ENCODE measurements at regions not wholly inside any gene's neighbourhood (a gene's known extent, or its start where the extent isn't known, plus 50 kb on each side); places are given as distances from the start of the nearest gene placed in this dataset.
"Not testable (repeated sequence)": the region's sequence is repeated elsewhere in the genome, so short reads cannot be mapped to it uniquely, and the experiment has no call there.

- Histone ChIP-seq H3K36me3 (ENCODE audit: control insufficient read depth, insufficient read depth, low read length, severe bottlenecking) (no peaks in the 10 kb centered on the region), H3K4me1 (ENCODE audit: control insufficient read depth, insufficient read depth, low read length) (peaks cover 20% of the 10 kb centered on the region), H3K4me3 (ENCODE audit: low read length) (no peak overlapping the region), H3K9me3 (ENCODE audit: control insufficient read depth, low read length) (no peaks in the 10 kb centered on the region), H3K9ac (ENCODE audit: low read length) (no peak overlapping the region), H3K27me3 (replicated peaks; ENCODE audit: control insufficient read depth, insufficient read depth, low read length) (peaks cover 26% of the 10 kb centered on the region)
- DNase-seq (ENCODE audit: low read depth), result no peak
Observed at GRCh38 chr7:55304018-55304762, 60.9 kb upstream of the LANCL2 start.

- H3K4me1 ChIP-seq (ENCODE audit: control insufficient read depth, insufficient read depth, low read length), result peaks cover 20% of the 10 kb centered on the region
- no peaks in the 10 kb centered on the region for H3K36me3 ChIP-seq (ENCODE audit: control insufficient read depth, insufficient read depth, low read length, severe bottlenecking)
- no peak overlapping the region for H3K9ac ChIP-seq (ENCODE audit: low read length)
- H3K9me3 ChIP-seq (ENCODE audit: control insufficient read depth, low read length), result no peaks in the 10 kb centered on the region
- DNase-seq (ENCODE audit: low read depth), result no peak
- H3K4me3 ChIP-seq (ENCODE audit: low read length), result no peak overlapping the region
- peaks cover 19% of the 10 kb centered on the region for H3K27me3 ChIP-seq (replicated peaks; ENCODE audit: control insufficient read depth, insufficient read depth, low read length)
Observed at GRCh38 chr7:55305135-55305534, 60.0 kb upstream of the LANCL2 start.

GRCh38 chr7:55306331-55306730 lies 58.8 kb upstream of the LANCL2 start:
- H3K4me1 ChIP-seq (ENCODE audit: control insufficient read depth, insufficient read depth, low read length), result peaks cover 20% of the 10 kb centered on the region
- H3K9ac ChIP-seq (ENCODE audit: low read length), result no peak overlapping the region
- H3K27me3 ChIP-seq (replicated peaks; ENCODE audit: control insufficient read depth, insufficient read depth, low read length), result peaks cover 17% of the 10 kb centered on the region
- no peaks in the 10 kb centered on the region for H3K9me3 ChIP-seq (ENCODE audit: control insufficient read depth, low read length)
- no peak overlapping the region for H3K4me3 ChIP-seq (ENCODE audit: low read length)
- H3K36me3 ChIP-seq (ENCODE audit: control insufficient read depth, insufficient read depth, low read length, severe bottlenecking), result no peaks in the 10 kb centered on the region
- DNase-seq (ENCODE audit: low read depth), result no peak

GRCh38 chr7:55307123-55307916 lies 57.8 kb upstream of the LANCL2 start:
- DNase-seq (ENCODE audit: low read depth), result peak; percentile 14
- H3K4me3 ChIP-seq (ENCODE audit: low read length), result no peak overlapping the region
- H3K27me3 ChIP-seq (replicated peaks; ENCODE audit: control insufficient read depth, insufficient read depth, low read length), result peaks cover 7% of the 10 kb centered on the region
- H3K36me3 ChIP-seq (ENCODE audit: control insufficient read depth, insufficient read depth, low read length, severe bottlenecking), result no peaks in the 10 kb centered on the region
- H3K9me3 ChIP-seq (ENCODE audit: control insufficient read depth, low read length), result no peaks in the 10 kb centered on the region
- H3K9ac ChIP-seq (ENCODE audit: low read length), result no peak overlapping the region
- H3K4me1 ChIP-seq (ENCODE audit: control insufficient read depth, insufficient read depth, low read length), result peaks cover 20% of the 10 kb centered on the region

- H3K4me3 ChIP-seq (ENCODE audit: low read length), result no peak overlapping the region
- DNase-seq (ENCODE audit: low read depth), result peak; percentile 80
- H3K36me3 ChIP-seq (ENCODE audit: control insufficient read depth, insufficient read depth, low read length, severe bottlenecking), result no peaks in the 10 kb centered on the region
- H3K4me1 ChIP-seq (ENCODE audit: control insufficient read depth, insufficient read depth, low read length), result peaks cover 20% of the 10 kb centered on the region
- peaks cover 9% of the 10 kb centered on the region for H3K27me3 ChIP-seq (replicated peaks; ENCODE audit: control insufficient read depth, insufficient read depth, low read length)
- no peak overlapping the region for H3K9ac ChIP-seq (ENCODE audit: low read length)
- no peaks in the 10 kb centered on the region for H3K9me3 ChIP-seq (ENCODE audit: control insufficient read depth, low read length)
Observed at GRCh38 chr7:55308186-55308929, 56.8 kb upstream of the LANCL2 start.

GRCh38 chr7:55309040-55309991 lies 55.8 kb upstream of the LANCL2 start:
- Histone ChIP-seq H3K9ac (ENCODE audit: low read length) (no peak overlapping the region), H3K4me1 (ENCODE audit: control insufficient read depth, insufficient read depth, low read length) (peaks cover 20% of the 10 kb centered on the region), H3K36me3 (ENCODE audit: control insufficient read depth, insufficient read depth, low read length, severe bottlenecking) (no peaks in the 10 kb centered on the region), H3K4me3 (ENCODE audit: low read length) (no peak overlapping the region), H3K9me3 (ENCODE audit: control insufficient read depth, low read length) (no peaks in the 10 kb centered on the region), H3K27me3 (replicated peaks; ENCODE audit: control insufficient read depth, insufficient read depth, low read length) (peaks cover 9% of the 10 kb centered on the region)
- no peak for DNase-seq (ENCODE audit: low read depth)

GRCh38 chr7:55310287-55311025 lies 54.7 kb upstream of the LANCL2 start:
- Histone ChIP-seq H3K4me3 (ENCODE audit: low read length) (no peak overlapping the region), H3K36me3 (ENCODE audit: control insufficient read depth, insufficient read depth, low read length, severe bottlenecking) (no peaks in the 10 kb centered on the region), H3K27me3 (replicated peaks; ENCODE audit: control insufficient read depth, insufficient read depth, low read length) (peaks cover 9% of the 10 kb centered on the region), H3K9me3 (ENCODE audit: control insufficient read depth, low read length) (no peaks in the 10 kb centered on the region), H3K9ac (ENCODE audit: low read length) (no peak overlapping the region), H3K4me1 (ENCODE audit: control insufficient read depth, insufficient read depth, low read length) (peaks cover 20% of the 10 kb centered on the region)
- no peak for DNase-seq (ENCODE audit: low read depth)

GRCh38 chr7:55311892-55312291 lies 53.2 kb upstream of the LANCL2 start:
- H3K4me1 ChIP-seq (ENCODE audit: control insufficient read depth, insufficient read depth, low read length), result peaks cover 12% of the 10 kb centered on the region
- H3K36me3 ChIP-seq (ENCODE audit: control insufficient read depth, insufficient read depth, low read length, severe bottlenecking); H3K9me3 ChIP-seq (ENCODE audit: control insufficient read depth, low read length); DNase-seq (ENCODE audit: low read depth); H3K4me3 ChIP-seq (ENCODE audit: low read length); H3K27me3 ChIP-seq (replicated peaks; ENCODE audit: control insufficient read depth, insufficient read depth, low read length); H3K9ac ChIP-seq (ENCODE audit: low read length): not testable (repeated sequence)

GRCh38 chr7:55313671-55314070 lies 51.5 kb upstream of the LANCL2 start:
- not testable (repeated sequence) for H3K4me3 ChIP-seq (ENCODE audit: low read length); H3K36me3 ChIP-seq (ENCODE audit: control insufficient read depth, insufficient read depth, low read length, severe bottlenecking); H3K27me3 ChIP-seq (replicated peaks; ENCODE audit: control insufficient read depth, insufficient read depth, low read length); DNase-seq (ENCODE audit: low read depth); H3K4me1 ChIP-seq (ENCODE audit: control insufficient read depth, insufficient read depth, low read length); H3K9me3 ChIP-seq (ENCODE audit: control insufficient read depth, low read length); H3K9ac ChIP-seq (ENCODE audit: low read length)

GRCh38 chr7:55314967-55315366 lies 50.2 kb upstream of the LANCL2 start:
- DNase-seq (ENCODE audit: low read depth), result no peak
- no peak overlapping the region for H3K4me3 ChIP-seq (ENCODE audit: low read length)
- H3K4me1 ChIP-seq (ENCODE audit: control insufficient read depth, insufficient read depth, low read length), result no peaks in the 10 kb centered on the region
- H3K27me3 ChIP-seq (replicated peaks; ENCODE audit: control insufficient read depth, insufficient read depth, low read length), result peaks cover 9% of the 10 kb centered on the region
- H3K9ac ChIP-seq (ENCODE audit: low read length), result no peak overlapping the region
- H3K36me3 ChIP-seq (ENCODE audit: control insufficient read depth, insufficient read depth, low read length, severe bottlenecking), result no peaks in the 10 kb centered on the region
- H3K9me3 ChIP-seq (ENCODE audit: control insufficient read depth, low read length), result no peaks in the 10 kb centered on the region
